NCI-H128 (cell line): ENCODE measurements at regions not wholly inside any gene's neighbourhood (a gene's known extent, or its start where the extent isn't known, plus 50 kb on each side); places are given as distances from the start of the nearest gene placed in this dataset.
"Not testable (repeated sequence)": the region's sequence is repeated elsewhere in the genome, so short reads cannot be mapped to it uniquely, and the experiment has no call there.

Experiments
- DNase-seq: peaks from one replicate; lab custom pipeline; 2025; ENCODE audit not compliant: unreplicated experiment; lab: John Stamatoyannopoulos, UW

- DNase-seq = no peak
These were observed 97.6 kb upstream of the MAGI3 start for GRCh38 chr1:113292603-113293255.

GRCh38 chr1:113293256-113293626 lies 97.1 kb upstream of the MAGI3 start:
- DNase-seq = no peak

- no peak for DNase-seq
These were observed 92.6 kb upstream of the MAGI3 start for GRCh38 chr1:113297749-113298148.

GRCh38 chr1:113298941-113299340 lies 91.4 kb upstream of the MAGI3 start:
- no peak for DNase-seq

- no peak for DNase-seq
These were observed 87.7 kb upstream of the MAGI3 start for GRCh38 chr1:113302636-113303035.

GRCh38 chr1:113303267-113303666 lies 87.0 kb upstream of the MAGI3 start:
- no peak for DNase-seq

GRCh38 chr1:113305029-113305428 lies 85.3 kb upstream of the MAGI3 start:
- not testable (repeated sequence) for DNase-seq

GRCh38 chr1:113307771-113308445 lies 82.4 kb upstream of the MAGI3 start:
- DNase-seq = no peak

- DNase-seq = not testable (repeated sequence)
These were observed 77.7 kb upstream of the MAGI3 start for GRCh38 chr1:113312651-113313050.

- no peak for DNase-seq
These were observed 75.7 kb upstream of the MAGI3 start for GRCh38 chr1:113314600-113314999.

GRCh38 chr1:113320272-113320671 lies 70.0 kb upstream of the MAGI3 start:
- no peak for DNase-seq

- no peak for DNase-seq
These were observed 69.2 kb upstream of the MAGI3 start for GRCh38 chr1:113320972-113321680.

- no peak for DNase-seq
These were observed 68.4 kb upstream of the MAGI3 start for GRCh38 chr1:113321771-113322387.

GRCh38 chr1:113322439-113322838 lies 67.9 kb upstream of the MAGI3 start:
- no peak for DNase-seq

GRCh38 chr1:113325022-113325421 lies 65.3 kb upstream of the MAGI3 start:
- no peak for DNase-seq

GRCh38 chr1:113326976-113327375 lies 63.3 kb upstream of the MAGI3 start:
- no peak for DNase-seq

- DNase-seq = no peak
These were observed 57.3 kb upstream of the MAGI3 start for GRCh38 chr1:113333056-113333455.

- DNase-seq = no peak
These were observed 50.3 kb upstream of the MAGI3 start for GRCh38 chr1:113340038-113340437.
